ENCODE measurements at regions not wholly inside any gene's neighbourhood (a gene's known extent, or its start where the extent isn't known, plus 50 kb on each side); places are given as distances from the start of the nearest gene placed in this dataset.
"Not testable (repeated sequence)": the region's sequence is repeated elsewhere in the genome, so short reads cannot be mapped to it uniquely, and the experiment has no call there.

GRCh38 chr9:27800692-27801370 is 227.6 kb upstream of the C9orf72 start:
- FAIRE-seq: no peak
- no peak for DNase-seq (ENCODE audit: insufficient read length, low spot score)

- no peak for FAIRE-seq
- DNase-seq (ENCODE audit: insufficient read length, low spot score): no peak
These were observed 228.3 kb upstream of the C9orf72 start for GRCh38 chr9:27801545-27801944.

DNA sequence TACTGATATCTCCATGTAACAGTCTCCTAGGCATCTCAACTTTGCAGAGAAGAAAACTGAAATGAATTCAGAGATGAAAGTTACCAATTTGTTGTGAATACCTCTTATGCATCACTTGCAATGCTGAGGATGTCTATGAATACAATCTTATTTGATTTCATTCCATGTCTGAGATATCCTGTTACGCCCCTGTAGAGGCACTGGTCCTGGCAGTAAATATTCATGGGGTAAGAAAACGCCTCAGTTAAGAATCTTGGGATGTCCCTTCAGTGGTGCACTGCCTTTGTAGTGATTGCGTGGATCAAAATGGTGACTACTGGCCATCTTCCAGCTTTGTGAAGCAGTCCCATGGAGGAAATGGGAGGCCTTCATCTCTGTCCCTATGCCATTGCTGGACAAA is 229.1 kb upstream of the C9orf72 start:
- DNase-seq (ENCODE audit: insufficient read length, low spot score): no peak
- no peak for FAIRE-seq

DNA sequence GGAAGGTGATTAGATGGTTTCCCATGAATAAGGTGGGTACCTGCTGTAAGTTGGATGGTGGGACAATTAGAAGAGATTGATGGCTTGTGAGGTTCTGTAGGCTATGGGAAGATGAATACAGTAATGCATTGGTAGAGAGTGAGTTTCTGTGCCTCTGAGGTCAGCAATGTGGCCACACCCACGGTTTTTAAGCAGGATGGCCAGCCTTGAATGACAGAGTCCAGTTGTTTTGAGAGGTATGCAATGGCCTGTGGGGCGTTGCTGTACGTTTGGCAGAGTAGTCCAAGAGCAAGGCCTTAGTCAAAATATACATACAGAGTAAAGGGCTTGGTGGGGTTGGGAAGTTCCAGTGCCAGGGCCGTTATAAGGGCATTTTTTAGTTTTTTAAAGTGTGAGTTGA is 235.6 kb upstream of the C9orf72 start:
- DNase-seq (ENCODE audit: insufficient read length, low spot score) (no peak), FAIRE-seq (no peak)

DNA sequence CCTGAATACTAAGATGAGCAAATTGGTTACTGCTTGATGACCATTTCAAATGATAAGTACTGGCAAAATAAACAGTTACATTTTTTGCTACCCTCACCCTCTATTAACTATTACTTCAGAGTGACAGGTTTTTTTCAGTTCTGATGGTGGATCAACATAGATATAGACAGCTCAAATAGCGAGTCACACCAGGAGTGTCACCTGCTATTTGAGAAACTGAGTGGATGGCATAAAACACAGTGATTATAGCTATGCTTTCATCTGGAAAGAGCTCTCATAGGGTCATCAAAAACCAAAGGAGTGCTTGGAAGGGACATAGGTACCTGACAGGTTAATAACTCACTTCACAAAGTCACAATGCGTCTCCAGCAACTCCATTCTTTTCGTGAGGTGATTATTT is 244.5 kb upstream of the C9orf72 start:
- DNase-seq (ENCODE audit: insufficient read length, low spot score) (no peak), FAIRE-seq (no peak)

GRCh38 chr9:27818348-27818747 is 245.1 kb upstream of the C9orf72 start:
- no peak for DNase-seq (ENCODE audit: insufficient read length, low spot score)
- no peak for FAIRE-seq

GRCh38 chr9:27828908-27829307 is 255.6 kb upstream of the C9orf72 start:
- FAIRE-seq: no peak
- DNase-seq (ENCODE audit: insufficient read length, low spot score): no peak

GRCh38 chr9:27829621-27830020 is 256.3 kb upstream of the C9orf72 start:
- DNase-seq (ENCODE audit: insufficient read length, low spot score) (no peak), FAIRE-seq (no peak)

- not testable (repeated sequence) for DNase-seq (ENCODE audit: insufficient read length, low spot score); FAIRE-seq
These were observed 258.8 kb upstream of the C9orf72 start for GRCh38 chr9:27832108-27832507.

GRCh38 chr9:27835286-27835685 is 262.0 kb upstream of the C9orf72 start:
- DNase-seq (ENCODE audit: insufficient read length, low spot score) (no peak), FAIRE-seq (no peak)

GRCh38 chr9:27835746-27836145 is 262.5 kb upstream of the C9orf72 start:
- no peak for DNase-seq (ENCODE audit: insufficient read length, low spot score)
- FAIRE-seq: no peak

- no peak for FAIRE-seq
These were observed 263.6 kb upstream of the C9orf72 start for GRCh38 chr9:27836661-27837401.

DNA sequence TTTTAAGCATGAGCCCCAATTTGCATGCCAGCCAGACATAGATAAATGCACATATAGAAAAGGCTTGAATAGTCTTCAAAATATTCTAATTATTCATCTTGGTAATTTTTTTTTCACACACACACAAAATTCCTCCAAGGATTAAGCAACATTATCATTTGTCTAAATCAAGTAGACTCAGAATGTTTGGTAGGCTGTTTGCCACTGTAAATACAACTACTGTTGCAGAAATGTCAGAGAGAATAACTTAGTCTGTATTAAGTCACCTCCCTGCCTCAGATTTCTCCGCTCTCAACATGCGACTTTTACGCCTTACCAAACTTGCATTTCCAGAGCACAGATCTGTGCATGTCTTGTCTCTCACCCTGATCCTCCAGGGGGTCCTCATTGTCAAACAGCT is 265.6 kb upstream of the C9orf72 start:
- FAIRE-seq (no peak), DNase-seq (ENCODE audit: insufficient read length, low spot score) (no peak)

More at GRCh38 chr9:27836661-27837401, 263.6 kb upstream of the C9orf72 start:
- DNase-seq (ENCODE audit: insufficient read length, low spot score): no peak

DNA sequence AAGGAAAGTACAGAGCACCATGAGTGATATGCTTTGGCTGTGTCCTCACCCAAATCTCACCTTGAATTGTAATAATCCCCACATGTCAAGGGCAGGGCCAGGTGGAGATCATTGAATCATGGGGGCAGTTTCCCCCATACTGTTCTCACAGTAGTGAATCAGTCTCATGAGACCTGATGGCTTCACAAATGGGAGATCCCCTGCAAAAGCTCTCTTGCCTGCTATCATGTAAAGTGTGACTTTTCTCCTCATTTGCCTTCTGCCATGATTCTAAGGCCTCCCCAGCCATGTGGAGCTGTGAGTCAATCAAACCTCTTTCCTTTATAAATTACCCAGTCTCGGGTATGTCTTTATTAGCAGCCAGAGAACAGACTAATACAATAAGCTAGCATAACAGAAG is 266.5 kb upstream of the C9orf72 start:
- not testable (repeated sequence) for FAIRE-seq; DNase-seq (ENCODE audit: insufficient read length, low spot score)

DNA sequence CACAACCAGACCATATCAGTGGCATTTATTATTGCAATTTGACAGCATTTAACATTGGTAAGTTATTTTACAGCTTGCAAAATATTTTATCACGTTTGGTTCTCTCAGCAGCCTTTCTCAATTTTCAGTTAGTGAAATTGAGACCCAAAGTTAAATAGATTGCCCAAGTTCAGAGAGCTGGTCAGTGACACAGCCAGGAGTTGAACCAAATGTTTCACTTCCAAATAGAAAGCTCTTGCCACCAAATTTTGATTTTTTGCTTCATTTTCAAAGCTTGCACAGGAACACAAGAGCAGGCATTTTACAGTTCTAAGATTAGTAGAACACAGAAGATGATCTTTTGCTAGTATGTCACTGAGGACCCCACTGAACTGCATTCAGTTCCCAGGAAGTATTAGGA is 271.5 kb upstream of the C9orf72 start:
- DNase-seq (ENCODE audit: insufficient read length, low spot score): no peak
- no peak for FAIRE-seq

DNA sequence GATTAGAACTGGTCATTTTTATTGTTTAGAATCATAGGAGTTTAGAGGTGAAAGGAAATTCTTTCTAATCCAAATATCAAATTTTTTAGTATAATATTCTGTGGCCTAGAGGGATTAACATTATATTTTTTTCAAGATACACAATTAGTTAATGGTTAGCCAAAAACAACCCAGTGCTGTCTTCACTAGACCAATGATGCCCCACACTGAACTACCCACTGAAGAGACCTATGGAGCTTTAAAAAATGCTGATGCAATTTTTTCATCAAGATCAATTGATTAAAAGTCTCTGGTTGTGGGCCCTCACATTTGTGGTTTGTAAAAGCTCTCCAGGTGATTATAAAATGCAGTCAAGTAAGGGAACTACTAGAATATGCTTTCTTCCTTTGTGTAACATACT is 274.1 kb upstream of the C9orf72 start:
- no peak for DNase-seq (ENCODE audit: insufficient read length, low spot score)
- FAIRE-seq: no peak

- FAIRE-seq: no peak
- no peak for DNase-seq (ENCODE audit: insufficient read length, low spot score)
These were observed 274.5 kb upstream of the C9orf72 start for GRCh38 chr9:27847818-27848217.

- DNase-seq (ENCODE audit: insufficient read length, low spot score) (no peak), FAIRE-seq (no peak)
These were observed 275.0 kb upstream of the C9orf72 start for GRCh38 chr9:27848315-27848714.

- DNase-seq (ENCODE audit: insufficient read length, low spot score) (no peak), FAIRE-seq (no peak)
These were observed 278.6 kb upstream of the C9orf72 start for GRCh38 chr9:27851858-27852257.

- FAIRE-seq (no peak), DNase-seq (ENCODE audit: insufficient read length, low spot score) (no peak)
These were observed 280.2 kb upstream of the C9orf72 start for GRCh38 chr9:27853529-27853928.

DNA sequence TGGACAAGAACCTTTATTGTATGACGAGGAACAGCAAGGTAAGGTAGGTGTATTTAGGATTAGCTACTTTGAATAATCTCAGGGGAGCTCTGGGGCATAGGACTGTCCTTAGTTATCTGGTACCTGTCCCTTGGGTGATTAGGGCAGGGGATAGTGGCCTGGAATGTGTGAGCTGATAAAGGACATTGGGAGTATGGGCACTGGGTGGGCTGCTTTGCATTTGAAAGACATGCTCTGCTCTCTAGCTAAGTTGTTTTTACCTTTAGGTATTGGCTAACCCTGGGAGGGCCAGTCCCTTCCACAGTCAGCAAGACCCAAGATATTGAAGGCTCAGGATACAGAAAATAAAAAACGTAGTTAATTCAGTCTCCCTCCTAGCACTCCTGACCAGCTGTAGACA is 282.8 kb upstream of the C9orf72 start:
- DNase-seq (ENCODE audit: insufficient read length, low spot score) (no peak), FAIRE-seq (no peak)

GRCh38 chr9:27856748-27857147 is 283.5 kb upstream of the C9orf72 start:
- DNase-seq (ENCODE audit: insufficient read length, low spot score): no peak
- FAIRE-seq: no peak

Data from HTR-8/SVneo (cell line).